Right ventricle myocardium superior (tissue), 1 donor: ENCODE measurements at regions not wholly inside any gene's neighbourhood (a gene's known extent, or its start where the extent isn't known, plus 50 kb on each side); places are given as distances from the start of the nearest gene placed in this dataset.
"Not testable (repeated sequence)": the region's sequence is repeated elsewhere in the genome, so short reads cannot be mapped to it uniquely, and the experiment has no call there.

Experiments
- ATAC-seq: fragments of 200-7000 bp; cut with Tn5 transposase; one replicate; pipeline ENCODE4 v1.9.1; 2020; ENCODE audit warnings: mild to moderate bottlenecking; ENCODE audit not compliant: poor library complexity
- DNase-seq: peaks from one replicate; pipeline ENCODE4 v3.0.0-alpha.2; 2020
- intact Hi-C: fragments of 100-400 bp; cut with DNase I; formaldehyde crosslinking; loops from one replicate; pipeline ENCODE4 v1.11.2; 2022
- donor health status: DM: no; HTN: yes; CAD: no; lungs with severe emphysema.

DNA sequence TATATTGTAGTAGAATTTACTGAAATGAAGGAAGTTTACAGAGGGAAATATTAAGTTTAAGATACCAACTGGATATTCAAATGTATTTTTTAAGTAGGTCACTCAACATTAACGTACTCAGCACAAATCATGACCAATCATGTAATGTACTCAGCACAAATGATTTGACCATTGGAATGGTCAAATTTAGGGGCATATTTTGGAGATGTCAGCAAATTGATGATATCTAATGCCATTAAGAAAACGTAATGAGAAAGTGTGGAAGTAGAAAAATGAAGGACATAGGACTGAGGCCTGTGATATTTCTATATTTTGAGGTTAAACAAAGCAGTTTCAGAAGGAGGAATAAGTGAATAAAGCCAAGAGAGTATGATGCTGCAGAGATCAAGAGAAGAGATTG lies 334.8 kb downstream of the KIF2B start:
- ATAC-seq (no peak), DNase-seq (no peak)
- intact Hi-C loops, result no loop called here

- intact Hi-C loops, result no loop called here
- DNase-seq, result no peak
- ATAC-seq, result no peak
These were observed 349.6 kb downstream of the KIF2B start for GRCh38 chr17:54172096-54172984.

GRCh38 chr17:54172985-54173316 lies 350.2 kb downstream of the KIF2B start:
- no peak for ATAC-seq
- intact Hi-C loops, result no loop called here
- no peak for DNase-seq

- DNase-seq (no peak), ATAC-seq (no peak)
- intact Hi-C loops, result no loop called here
These were observed 355.0 kb downstream of the KIF2B start for GRCh38 chr17:54177606-54178308.

GRCh38 chr17:54180950-54181349 lies 358.2 kb downstream of the KIF2B start:
- intact Hi-C loops, result no loop called here
- ATAC-seq, result no peak
- DNase-seq, result no peak

DNA sequence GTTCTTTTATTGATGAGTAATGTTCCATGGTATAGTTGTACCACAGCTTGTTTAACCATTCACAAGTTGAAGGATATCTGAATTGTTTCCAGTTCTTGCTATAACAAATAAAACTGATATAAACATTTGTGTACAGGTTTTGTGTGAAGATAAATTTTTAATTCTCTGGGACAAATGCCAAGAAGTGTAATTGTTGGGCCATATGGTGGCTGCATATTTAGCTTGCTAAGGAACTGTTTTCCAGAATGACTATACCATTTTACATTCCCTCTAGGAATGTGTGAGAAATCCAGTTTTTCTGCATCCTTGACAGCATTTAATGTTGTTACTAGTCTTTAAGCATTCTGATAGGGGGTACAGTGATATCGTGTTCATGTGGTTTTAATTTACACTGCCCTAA lies 368.5 kb downstream of the KIF2B start:
- intact Hi-C loops, result no loop called here
- DNase-seq (no peak), ATAC-seq (no peak)

- DNase-seq, result no peak
- intact Hi-C loops, result no loop called here
- ATAC-seq, result no peak
These were observed 371.5 kb downstream of the KIF2B start for GRCh38 chr17:54194268-54194667.

GRCh38 chr17:54196751-54197150 lies 374.0 kb downstream of the KIF2B start:
- DNase-seq (no peak), ATAC-seq (no peak)
- intact Hi-C loops, result no loop called here

- DNase-seq, ATAC-seq, intact Hi-C loops: not testable (repeated sequence)
These were observed 378.7 kb downstream of the KIF2B start for GRCh38 chr17:54201380-54201779.

GRCh38 chr17:54220829-54221228 lies 398.1 kb downstream of the KIF2B start:
- DNase-seq (no peak), ATAC-seq (no peak)
- intact Hi-C loops, result no loop called here

DNA sequence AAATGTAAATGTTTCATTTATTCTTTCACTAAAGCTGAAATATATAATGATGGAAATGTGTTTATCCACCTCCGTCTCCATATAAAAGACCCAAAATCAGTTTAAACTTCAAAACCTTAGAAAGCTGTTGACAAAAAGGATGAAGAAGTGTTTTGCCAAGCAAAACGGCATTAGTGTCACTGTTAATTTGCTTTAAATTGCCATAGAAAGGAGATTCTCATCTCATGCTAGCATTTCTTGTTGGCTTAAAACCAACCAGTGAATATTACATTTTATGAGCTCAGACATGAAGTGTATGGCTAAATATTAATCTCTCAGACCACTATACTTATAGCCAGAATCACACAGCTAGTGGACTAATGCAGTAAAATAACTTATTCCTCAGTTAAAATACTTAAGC lies 398.8 kb downstream of the KIF2B start:
- no peak for ATAC-seq
- no peak for DNase-seq
- intact Hi-C loops, result no loop called here

GRCh38 chr17:54235571-54235970 lies 412.8 kb downstream of the KIF2B start:
- intact Hi-C loops, result no loop called here
- DNase-seq, result no peak

DNA sequence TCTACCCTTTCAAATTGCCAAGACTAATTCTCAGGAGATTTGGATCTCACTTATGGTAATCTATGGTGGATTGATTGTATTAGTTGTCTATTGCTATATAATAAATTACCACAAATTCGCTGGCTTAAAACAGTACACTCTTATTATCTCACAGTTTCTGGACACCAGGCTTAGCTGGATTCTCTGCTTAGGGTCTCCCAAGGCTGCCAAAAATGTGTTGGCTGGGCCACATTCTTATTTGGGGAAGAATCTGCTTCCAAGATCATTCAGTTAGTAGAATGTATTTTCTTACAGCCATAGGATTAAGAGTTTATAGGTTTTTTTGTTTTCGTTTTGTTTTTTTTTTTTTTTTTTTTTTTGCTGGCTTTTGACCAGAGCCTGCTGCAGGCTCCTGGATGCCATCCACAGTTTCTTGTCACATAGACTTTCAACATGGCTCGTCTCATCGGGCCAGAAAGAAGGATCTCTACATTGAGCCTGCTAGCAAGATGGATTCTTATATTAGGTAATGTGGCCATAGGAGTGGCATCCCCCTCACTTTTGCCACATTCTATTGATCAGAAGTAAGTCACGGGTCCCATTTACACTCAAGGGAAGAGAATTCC lies 415.3 kb downstream of the KIF2B start:
- DNase-seq, result no peak
- ATAC-seq, result no peak
- intact Hi-C loops, result no loop called here

More at GRCh38 chr17:54235571-54235970, 412.8 kb downstream of the KIF2B start:
- ATAC-seq, result no peak

- ATAC-seq (no peak), DNase-seq (no peak)
- intact Hi-C loops, result no loop called here
These were observed 416.6 kb downstream of the KIF2B start for GRCh38 chr17:54239291-54239690.

GRCh38 chr17:54255696-54256095 lies 433.0 kb downstream of the KIF2B start:
- DNase-seq (no peak), ATAC-seq (no peak)
- intact Hi-C loops, result no loop called here

DNA sequence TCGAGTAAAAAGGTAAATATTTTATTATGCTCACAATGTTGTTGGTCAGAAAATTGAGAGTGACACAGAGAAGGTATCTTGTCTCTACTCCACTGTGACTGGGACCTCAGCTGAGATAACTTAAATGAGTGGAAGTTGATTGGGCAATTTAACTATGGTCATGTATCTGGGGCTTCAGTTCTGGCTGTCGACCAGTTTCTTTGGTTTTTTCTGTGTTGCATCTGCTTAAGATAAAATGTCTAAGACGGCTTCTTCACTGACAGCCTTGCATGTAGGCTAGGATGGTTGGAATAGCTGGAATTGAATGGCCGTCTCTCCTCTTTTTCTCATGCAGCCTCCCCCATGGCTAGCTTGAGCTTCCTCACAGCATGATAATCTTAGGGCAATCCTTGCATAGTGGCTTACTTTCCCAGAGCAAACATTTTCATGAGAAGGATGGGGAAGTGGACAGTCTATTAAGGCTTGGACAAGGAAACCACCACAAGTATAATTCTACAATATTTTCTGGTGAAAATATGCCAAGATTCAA lies 433.7 kb downstream of the KIF2B start:
- intact Hi-C loops, result no loop called here
- no peak for ATAC-seq
- no peak for DNase-seq

DNA sequence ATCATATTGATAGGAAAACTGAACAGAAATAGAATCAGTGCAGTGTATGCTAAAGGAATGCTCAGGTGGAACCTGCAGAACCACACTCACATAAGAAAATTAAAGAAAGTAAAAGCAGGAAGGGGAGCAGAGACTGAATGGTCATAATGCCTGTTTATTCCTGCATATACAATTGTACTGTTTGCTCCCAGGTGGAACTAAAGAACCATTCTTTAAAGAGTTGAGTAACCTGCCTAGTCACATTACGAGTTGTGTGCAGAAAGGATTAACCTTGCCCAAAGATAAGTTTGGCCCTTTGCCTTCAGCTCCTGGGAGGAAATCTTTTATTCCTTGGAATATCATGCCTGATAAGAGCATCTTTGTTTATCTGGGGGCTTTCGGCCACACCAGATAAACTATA lies 434.7 kb downstream of the KIF2B start:
- ATAC-seq (no peak), DNase-seq (no peak)
- intact Hi-C loops, result no loop called here

GRCh38 chr17:54259476-54259875 lies 436.7 kb downstream of the KIF2B start:
- no peak for DNase-seq
- ATAC-seq, result no peak
- intact Hi-C loops, result no loop called here

DNA sequence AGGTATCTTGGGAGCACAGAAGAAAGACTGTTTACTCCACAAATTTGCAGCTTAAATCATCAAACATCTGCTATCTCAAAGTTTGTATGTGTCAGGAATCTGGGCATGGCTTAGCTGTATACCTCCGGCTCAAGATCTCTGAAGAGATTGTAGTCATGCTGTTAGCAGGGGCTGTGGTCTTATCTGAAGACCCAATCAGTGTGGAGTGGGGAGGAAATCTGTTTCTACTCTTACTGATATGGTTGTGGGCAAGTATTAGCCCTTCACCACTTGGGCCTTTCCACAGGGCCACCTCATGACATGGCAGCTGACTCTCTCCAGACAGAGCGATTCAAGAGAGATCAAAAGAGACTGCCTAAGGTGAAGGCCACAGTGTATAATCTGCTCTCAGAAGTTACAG lies 438.7 kb downstream of the KIF2B start:
- intact Hi-C loops, result no loop called here
- ATAC-seq, result no peak

DNA sequence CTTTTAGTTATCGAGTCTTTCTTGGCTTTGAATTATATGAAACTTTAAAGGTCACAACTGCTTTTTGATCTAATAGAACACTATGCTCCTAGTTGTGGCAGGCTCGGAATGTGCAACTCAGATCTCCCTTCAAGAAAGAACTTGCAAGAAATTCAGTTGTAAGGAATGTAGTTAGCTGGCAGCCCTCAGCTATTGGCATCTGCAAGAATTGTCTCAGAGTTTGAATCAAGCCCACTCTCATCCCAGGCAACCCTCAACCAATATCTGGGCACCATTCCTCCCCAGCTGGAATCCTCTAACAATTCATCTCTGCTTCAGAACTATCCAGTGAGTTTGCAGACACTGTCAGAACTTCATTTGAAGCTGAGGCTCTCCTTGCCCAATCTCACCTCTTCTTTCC lies 447.2 kb downstream of the KIF2B start:
- DNase-seq, result no peak
- no peak for ATAC-seq
- intact Hi-C loops, result no loop called here

More for the DNA sequence above, 438.7 kb downstream of the KIF2B start:
- DNase-seq, result no peak
